Stomach (tissue), 8 donors: ENCODE measurements at regions not wholly inside any gene's neighbourhood (a gene's known extent, or its start where the extent isn't known, plus 50 kb on each side); places are given as distances from the start of the nearest gene placed in this dataset.
"Not testable (repeated sequence)": the region's sequence is repeated elsewhere in the genome, so short reads cannot be mapped to it uniquely, and the experiment has no call there.

Source experiments
- DNase-seq, 2 donors: peaks; one replicate each; pipeline versions ENCODE4 v3.0.0 to v3.0.0-alpha.2; 2013 to 2019
- H3K27ac ChIP-seq, 5 donors: fragments of 200-600 bp in 4 of 5; sonication (generic) in 4 of 5; one replicate each; pipeline ENCODE4 v1.5.1; 2013 to 2019; ENCODE audit warnings: mild to moderate bottlenecking in 1 of 5, moderate library complexity in 1 of 5
- H3K27me3 ChIP-seq, 3 donors: fragments of 200-600 bp; sonication (generic); one replicate each; pipeline ENCODE4 v1.5.1; 2017 to 2019; ENCODE audit warnings: mixed run types in 1 of 3
- H3K36me3 ChIP-seq, 4 donors: fragments of 200-600 bp; sonication (generic); 1 replicate in 3 of 4; 2 replicates in 1 of 4; pipeline ENCODE4 v1.5.1; 2016 to 2019
- H3K4me1 ChIP-seq, 4 donors: fragments of 200-600 bp; sonication (generic); one replicate each; pipeline ENCODE4 v1.5.1; 2016 to 2019
- H3K4me3 ChIP-seq, 4 donors: fragments of 200-600 bp; sonication (generic) in 3 of 4; one replicate each; pipeline ENCODE4 v1.5.1; 2016 to 2019; ENCODE audit warnings: mild to moderate bottlenecking in 1 of 4
- H3K9me3 ChIP-seq, 4 donors: fragments of 200-600 bp; sonication (generic); one replicate each; pipeline ENCODE4 v1.5.1; 2016 to 2019
- EP300 ChIP-seq: sonication (generic); formaldehyde crosslinking; IDR thresholded peaks from one replicate; pipeline ENCODE4 v1.6.1; 2017; ENCODE audit warnings: antibody characterized with exemption
- POLR2A ChIP-seq, 4 donors: fragments of 450-650 bp; IDR thresholded peaks; one replicate each; pipeline ENCODE4 v1.6.1; 2016; ENCODE audit warnings: antibody characterized with exemption in 4 of 4, control low read depth in 2 of 4, mild to moderate bottlenecking in 1 of 4, moderate library complexity in 1 of 4
- POLR2AphosphoS5 ChIP-seq, 3 donors: sonication (generic); formaldehyde crosslinking; IDR thresholded peaks; one replicate each; pipeline ENCODE4 v1.6.1; 2016; ENCODE audit warnings: antibody characterized with exemption in 3 of 3
- WGBS, 5 donors: extraction: QIAGEN DNeasy Blood & Tissue Kit in 3 of 5; methylation state at CpG; one replicate each; pipeline versions ENCODE4 v1.1.5 to v1.1.7; 2013 to 2018; 5-methylcytosine and 5-hydroxymethylcytosine counted together
- intact Hi-C: fragments of 100-400 bp; cut with DNase I; formaldehyde crosslinking; loops from one replicate; pipeline ENCODE4 v1.15.1; 2023; ENCODE audit warnings: low total_unique reads
- TF ChIP-seq, protein P1 (sequence below), 7 experiments: fragments of 450-650 bp in 4 of 7; fragments of 200-600 bp in 3 of 7; sonication (generic) in 3 of 7; IDR thresholded peaks; one replicate each; pipeline ENCODE4 v1.5.1; 2016 to 2019; ENCODE audit warnings: antibody characterized with exemption in 7 of 7, control low read depth in 2 of 7, mild to moderate bottlenecking in 1 of 7
- donor health status: healthy with polysubstance abuse.
- donor health status: Bipolar disorder and iron deficiency.
- donor health status: healthy.

DNA sequence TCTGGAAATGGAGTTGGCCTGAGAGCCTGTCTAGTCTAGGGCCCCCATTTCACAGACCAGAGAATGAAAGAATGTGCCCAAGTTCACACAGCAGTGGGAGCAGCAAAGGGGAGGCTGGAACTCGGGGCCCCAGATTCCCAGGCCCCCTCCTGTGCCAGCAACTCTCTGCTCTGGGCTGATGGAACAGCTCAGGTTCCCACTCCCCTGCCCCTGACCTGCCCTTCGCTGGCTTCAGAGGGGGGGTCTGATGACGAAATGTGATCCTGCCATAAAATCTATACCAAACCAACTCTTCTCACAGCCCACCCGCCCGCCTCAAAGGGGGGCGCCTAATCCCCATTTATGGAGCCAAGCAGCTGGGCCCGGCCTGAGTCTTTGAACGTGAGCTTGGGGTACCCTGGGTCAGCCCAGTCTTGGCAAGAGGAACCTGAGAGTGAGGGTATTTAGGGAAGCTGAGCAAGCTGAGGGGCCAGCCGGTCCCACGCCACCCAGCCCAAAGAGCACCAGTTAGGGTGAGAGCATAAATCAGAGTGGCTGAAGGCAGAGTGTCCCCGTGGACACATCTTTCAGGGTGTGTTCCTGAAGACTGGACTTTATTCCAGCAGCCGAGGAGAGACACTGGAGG lies 65.0 kb downstream of the FOXD2 start:
- WGBS, 5 donors = 74 to 86% (median 82%) methylated on average over 11 to 12 of the region's 12 CpGs

GRCh38 chr1:47504840-47505239 lies 67.0 kb downstream of the FOXD2 start:
- H3K36me3 ChIP-seq, H3K4me3 ChIP-seq, H3K9me3 ChIP-seq, intact Hi-C loops, DNase-seq, H3K27ac ChIP-seq: not testable (repeated sequence)
- Histone ChIP-seq H3K27me3 (peaks cover 4 to 67% (median 22%) of the 10 kb centered on the region in 3 donors), H3K4me1 (peaks cover 15 to 18% (median 17%) of the 10 kb centered on the region in 4 donors)
- WGBS, 5 donors = 81 to 100% (median 90%) methylated on average over 1 to 2 of the region's 4 CpGs

More for the DNA sequence above, 65.0 kb downstream of the FOXD2 start:
- no peak for DNase-seq
- Histone ChIP-seq H3K27me3 (peaks cover 0 to 48% (median 8%) of the 10 kb centered on the region in 3 donors), H3K9me3 (no peaks in the 10 kb centered on the region), H3K4me1 (peaks cover 2 to 5% (median 3%) of the 10 kb centered on the region in 4 donors), H3K4me3 (no peak overlapping the region), H3K36me3 (no peaks in the 10 kb centered on the region), H3K27ac (no peak overlapping the region)
- intact Hi-C loops = no loop called here
- TF ChIP-seq EP300 (no peak), POLR2AphosphoS5 (IDR thresholded peaks at IDR 0.05) (no peak), POLR2A (IDR thresholded peaks at IDR 0.05) (no peak)
- TF ChIP-seq, protein P1, sequence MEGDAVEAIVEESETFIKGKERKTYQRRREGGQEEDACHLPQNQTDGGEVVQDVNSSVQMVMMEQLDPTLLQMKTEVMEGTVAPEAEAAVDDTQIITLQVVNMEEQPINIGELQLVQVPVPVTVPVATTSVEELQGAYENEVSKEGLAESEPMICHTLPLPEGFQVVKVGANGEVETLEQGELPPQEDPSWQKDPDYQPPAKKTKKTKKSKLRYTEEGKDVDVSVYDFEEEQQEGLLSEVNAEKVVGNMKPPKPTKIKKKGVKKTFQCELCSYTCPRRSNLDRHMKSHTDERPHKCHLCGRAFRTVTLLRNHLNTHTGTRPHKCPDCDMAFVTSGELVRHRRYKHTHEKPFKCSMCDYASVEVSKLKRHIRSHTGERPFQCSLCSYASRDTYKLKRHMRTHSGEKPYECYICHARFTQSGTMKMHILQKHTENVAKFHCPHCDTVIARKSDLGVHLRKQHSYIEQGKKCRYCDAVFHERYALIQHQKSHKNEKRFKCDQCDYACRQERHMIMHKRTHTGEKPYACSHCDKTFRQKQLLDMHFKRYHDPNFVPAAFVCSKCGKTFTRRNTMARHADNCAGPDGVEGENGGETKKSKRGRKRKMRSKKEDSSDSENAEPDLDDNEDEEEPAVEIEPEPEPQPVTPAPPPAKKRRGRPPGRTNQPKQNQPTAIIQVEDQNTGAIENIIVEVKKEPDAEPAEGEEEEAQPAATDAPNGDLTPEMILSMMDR (IDR thresholded peaks at IDR 0.05) = no peak

- peaks cover 4 to 70% (median 22%) of the 10 kb centered on the region in 3 donors for H3K27me3 ChIP-seq
- no peak overlapping the region for H3K27ac ChIP-seq
- peaks cover 15 to 18% (median 17%) of the 10 kb centered on the region in 4 donors for H3K4me1 ChIP-seq
- H3K36me3 ChIP-seq = no peaks in the 10 kb centered on the region
- intact Hi-C loops = no loop called here
- no peak for DNase-seq
- H3K4me3 ChIP-seq = no peak overlapping the region
- no peaks in the 10 kb centered on the region for H3K9me3 ChIP-seq
- 65 to 77% (median 72%) methylated on average over 2 of the region's 2 CpGs for WGBS, 5 donors
- TF ChIP-seq EP300 (no peak), POLR2A (IDR thresholded peaks at IDR 0.05) (no peak), POLR2AphosphoS5 (IDR thresholded peaks at IDR 0.05) (no peak)
- TF ChIP-seq, protein P1 (IDR thresholded peaks at IDR 0.05) = no peak
Observed at GRCh38 chr1:47505267-47505666, 67.4 kb downstream of the FOXD2 start.

GRCh38 chr1:47506053-47506452 lies 68.2 kb downstream of the FOXD2 start:
- WGBS, 5 donors = 85 to 96% (median 94%) methylated on average over 2 of the region's 2 CpGs
- Histone ChIP-seq H3K27me3 (peaks cover 4 to 68% (median 22%) of the 10 kb centered on the region in 3 donors), H3K4me3 (no peak overlapping the region), H3K36me3 (no peaks in the 10 kb centered on the region), H3K9me3 (no peaks in the 10 kb centered on the region), H3K27ac (no peak overlapping the region), H3K4me1 (peaks cover 15 to 18% (median 17%) of the 10 kb centered on the region in 4 donors)
- TF ChIP-seq POLR2AphosphoS5 (IDR thresholded peaks at IDR 0.05) (no peak), POLR2A (IDR thresholded peaks at IDR 0.05) (no peak), EP300 (no peak)
- TF ChIP-seq, protein P1 (IDR thresholded peaks at IDR 0.05) = no peak
- intact Hi-C loops = no loop called here
- DNase-seq = no peak

DNA sequence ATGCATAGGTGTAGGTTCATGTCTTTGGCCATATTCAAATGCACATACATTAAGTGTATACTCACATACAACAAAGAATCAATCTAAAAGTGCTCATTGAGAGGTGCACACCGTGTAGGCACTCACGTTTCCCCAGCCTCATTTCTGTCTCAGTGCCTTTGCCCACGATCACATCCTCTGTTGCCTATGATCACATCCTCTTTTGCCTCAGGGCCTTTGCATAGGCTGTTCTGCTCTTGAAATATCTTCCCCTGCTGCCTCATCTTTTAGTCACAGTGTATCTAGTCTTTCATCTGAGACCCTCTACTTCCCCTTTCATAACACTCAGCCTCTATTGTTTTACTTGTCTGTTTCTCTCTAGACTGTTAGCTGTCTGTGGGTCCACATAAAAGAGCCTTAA lies 69.3 kb downstream of the FOXD2 start:
- intact Hi-C loops = no loop called here
- Histone ChIP-seq H3K9me3 (no peaks in the 10 kb centered on the region), H3K4me3 (no peak overlapping the region), H3K27ac (no peak overlapping the region), H3K27me3 (peaks cover 4 to 71% (median 22%) of the 10 kb centered on the region in 3 donors), H3K4me1 (peaks cover 15 to 18% (median 17%) of the 10 kb centered on the region in 4 donors), H3K36me3 (no peaks in the 10 kb centered on the region)
- no peak for DNase-seq
- 69 to 89% (median 84%) methylated on average over 3 of the region's 3 CpGs for WGBS, 5 donors
- TF ChIP-seq EP300 (no peak), POLR2AphosphoS5 (IDR thresholded peaks at IDR 0.05) (no peak), POLR2A (IDR thresholded peaks at IDR 0.05) (no peak)
- TF ChIP-seq, protein P1 (IDR thresholded peaks at IDR 0.05) = no peak
